OCI-LY1 (cell line): ENCODE measurements at regions not wholly inside any gene's neighbourhood (a gene's known extent, or its start where the extent isn't known, plus 50 kb on each side); places are given as distances from the start of the nearest gene placed in this dataset.

Experiments
- H2AFZ ChIP-seq: fragments of 200-600 bp; sonication (generic), shearing (Covaris generic); 2 replicates; pipeline ENCODE4 v1.6.0; 2014; ENCODE audit warnings: antibody characterized with exemption, mild to moderate bottlenecking, low read length
- H3F3A ChIP-seq: fragments of 200-600 bp; sonication (generic), shearing (Covaris generic); 2 replicates; pipeline ENCODE4 v1.6.0; 2014; ENCODE audit warnings: mild to moderate bottlenecking, antibody characterized with exemption, low read length, moderate library complexity; ENCODE audit not compliant: insufficient read depth
- H3K27ac ChIP-seq: fragments of 200-600 bp; sonication (generic); 2 replicates; pipeline ENCODE4 v1.5.1; 2014; ENCODE audit warnings: low read length, mixed run types, mild to moderate bottlenecking, low read depth; ENCODE audit not compliant: poor library complexity, severe bottlenecking
- H3K27me3 ChIP-seq: fragments of 200-600 bp; sonication (generic); 2 replicates; pipeline ENCODE4 v1.6.0; 2014; ENCODE audit warnings: antibody characterized with exemption, mild to moderate bottlenecking, low read length, moderate library complexity; ENCODE audit not compliant: insufficient read depth
- H3K36me3 ChIP-seq: fragments of 200-600 bp; sonication (generic); 2 replicates; pipeline ENCODE4 v1.6.1; 2014; ENCODE audit warnings: mild to moderate bottlenecking, antibody characterized with exemption, low read length, moderate library complexity, mixed read lengths; ENCODE audit not compliant: insufficient read depth
- H3K4me1 ChIP-seq: fragments of 200-600 bp; sonication (generic); 2 replicates; pipeline ENCODE4 v1.5.1; 2014; ENCODE audit warnings: mild to moderate bottlenecking, low read length, moderate library complexity; ENCODE audit not compliant: insufficient read depth, severe bottlenecking
- H3K4me2 ChIP-seq: fragments of 200-600 bp; sonication (generic), shearing (Covaris generic); 2 replicates; pipeline ENCODE4 v1.6.1; 2014; ENCODE audit warnings: low read length
- H3K4me3 ChIP-seq: fragments of 200-600 bp; sonication (generic); 2 replicates; pipeline ENCODE4 v1.5.1; 2014; ENCODE audit warnings: low read length, low read depth, mild to moderate bottlenecking, mixed read lengths; ENCODE audit not compliant: poor library complexity, severe bottlenecking
- H3K79me2 ChIP-seq: fragments of 200-600 bp; shearing (Covaris generic); 2 replicates; pipeline ENCODE4 v1.6.1; 2016; ENCODE audit warnings: mixed run types, low read length, mixed read lengths; ENCODE audit not compliant: insufficient read depth
- H3K9ac ChIP-seq: fragments of 200-600 bp; sonication (generic), shearing (Covaris generic); 2 replicates; pipeline ENCODE4 v1.6.1; 2014; ENCODE audit warnings: mild to moderate bottlenecking, low read length, mixed read lengths
- H3K9me2 ChIP-seq: fragments of 200-600 bp; sonication (generic), shearing (Covaris generic); 2 replicates; pipeline ENCODE4 v1.6.1; 2014; ENCODE audit warnings: low read depth, mild to moderate bottlenecking, low read length, mixed read lengths
- H3K9me3 ChIP-seq: fragments of 200-600 bp; shearing (Covaris generic); 2 replicates; pipeline ENCODE4 v1.6.1; 2014; ENCODE audit warnings: low read length, mixed read lengths
- H4K20me1 ChIP-seq: fragments of 200-600 bp; sonication (generic), shearing (Covaris generic); 2 replicates; pipeline ENCODE4 v1.6.0; 2016; ENCODE audit warnings: mild to moderate bottlenecking, low read length; ENCODE audit not compliant: insufficient read depth
- EZH2 ChIP-seq: fragments of 200-600 bp; sonication (generic), shearing (Covaris generic); IDR thresholded peaks from 2 replicates; pipeline ENCODE4 v1.8.0; 2017; ENCODE audit warnings: borderline replicate concordance, mixed run types, mild to moderate bottlenecking, antibody characterized with exemption, low read length, moderate library complexity, mixed read lengths
- TF ChIP-seq, protein P1 (sequence below): fragments of 200-600 bp; sonication (generic), shearing (Covaris generic); IDR thresholded peaks from 2 replicates; pipeline ENCODE4 v1.5.1; 2017; ENCODE audit warnings: mild to moderate bottlenecking, antibody characterized with exemption, low read length, moderate library complexity, mixed read lengths

DNA sequence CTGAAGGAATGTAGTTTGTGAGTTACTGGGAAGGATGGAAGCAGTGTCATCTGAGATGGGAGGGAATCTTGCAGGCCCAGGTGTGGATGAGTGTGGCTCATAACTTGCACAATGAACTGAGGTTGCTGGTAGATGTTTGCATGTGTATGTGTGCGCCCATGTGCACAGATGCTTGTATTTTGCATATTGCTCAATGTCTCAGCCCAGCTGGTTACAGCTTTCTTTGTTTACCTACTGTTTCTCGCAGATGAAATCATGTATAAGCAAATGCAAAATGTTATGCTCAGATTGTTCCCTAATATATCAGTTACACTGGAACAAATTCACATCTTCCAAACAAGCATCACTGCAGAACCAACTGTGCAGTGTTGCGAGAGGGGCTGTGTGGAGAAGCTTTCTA is 452.2 kb upstream of the EEF2KMT start:
- no peaks in the 10 kb centered on the region for H3K27me3 ChIP-seq
- no peak overlapping the region for H3K4me2 ChIP-seq
- no peak overlapping the region for H2AFZ ChIP-seq
- TF ChIP-seq, protein P1, sequence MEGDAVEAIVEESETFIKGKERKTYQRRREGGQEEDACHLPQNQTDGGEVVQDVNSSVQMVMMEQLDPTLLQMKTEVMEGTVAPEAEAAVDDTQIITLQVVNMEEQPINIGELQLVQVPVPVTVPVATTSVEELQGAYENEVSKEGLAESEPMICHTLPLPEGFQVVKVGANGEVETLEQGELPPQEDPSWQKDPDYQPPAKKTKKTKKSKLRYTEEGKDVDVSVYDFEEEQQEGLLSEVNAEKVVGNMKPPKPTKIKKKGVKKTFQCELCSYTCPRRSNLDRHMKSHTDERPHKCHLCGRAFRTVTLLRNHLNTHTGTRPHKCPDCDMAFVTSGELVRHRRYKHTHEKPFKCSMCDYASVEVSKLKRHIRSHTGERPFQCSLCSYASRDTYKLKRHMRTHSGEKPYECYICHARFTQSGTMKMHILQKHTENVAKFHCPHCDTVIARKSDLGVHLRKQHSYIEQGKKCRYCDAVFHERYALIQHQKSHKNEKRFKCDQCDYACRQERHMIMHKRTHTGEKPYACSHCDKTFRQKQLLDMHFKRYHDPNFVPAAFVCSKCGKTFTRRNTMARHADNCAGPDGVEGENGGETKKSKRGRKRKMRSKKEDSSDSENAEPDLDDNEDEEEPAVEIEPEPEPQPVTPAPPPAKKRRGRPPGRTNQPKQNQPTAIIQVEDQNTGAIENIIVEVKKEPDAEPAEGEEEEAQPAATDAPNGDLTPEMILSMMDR: no peak
- TF ChIP-seq EZH2: no peak
- no peak overlapping the region for H3K4me3 ChIP-seq
- H3K36me3 ChIP-seq: no peaks in the 10 kb centered on the region
- H3K4me1 ChIP-seq: no peaks in the 10 kb centered on the region
- no peaks in the 10 kb centered on the region for H3K9me3 ChIP-seq
- no peaks in the 10 kb centered on the region for H4K20me1 ChIP-seq
- no peaks in the 10 kb centered on the region for H3F3A ChIP-seq
- H3K9me2 ChIP-seq: no peaks in the 10 kb centered on the region
- H3K27ac ChIP-seq: no peak overlapping the region
- no peak overlapping the region for H3K9ac ChIP-seq
- no peaks in the 10 kb centered on the region for H3K79me2 ChIP-seq

DNA sequence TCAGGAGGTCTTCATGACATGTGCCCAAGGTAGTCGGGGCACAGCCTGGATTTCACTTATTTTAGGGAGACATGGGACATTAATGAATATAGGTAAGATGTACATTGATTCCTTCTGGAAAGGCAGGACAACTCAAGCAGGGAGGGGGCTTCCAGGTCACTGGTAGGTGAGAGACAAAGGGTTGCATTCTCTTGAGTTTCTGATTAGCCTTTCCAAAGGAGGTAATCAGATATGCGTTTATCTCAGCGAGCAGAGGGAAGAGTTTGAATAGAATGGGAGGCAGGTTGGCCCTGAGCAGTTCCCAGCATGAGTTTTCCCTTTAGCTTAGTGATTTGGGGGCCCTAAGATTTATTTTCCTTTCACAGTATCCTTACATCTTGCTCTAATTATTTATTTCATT is 443.8 kb upstream of the EEF2KMT start:
- no peaks in the 10 kb centered on the region for H3K9me3 ChIP-seq
- no peak overlapping the region for H2AFZ ChIP-seq
- no peaks in the 10 kb centered on the region for H3K36me3 ChIP-seq
- H3K79me2 ChIP-seq: no peaks in the 10 kb centered on the region
- no peaks in the 10 kb centered on the region for H3K9me2 ChIP-seq
- no peak overlapping the region for H3K9ac ChIP-seq
- H3K4me3 ChIP-seq: no peak overlapping the region
- no peak overlapping the region for H3K27ac ChIP-seq
- H3K4me1 ChIP-seq: no peaks in the 10 kb centered on the region
- TF ChIP-seq EZH2: no peak
- TF ChIP-seq, protein P1: no peak
- no peak overlapping the region for H3K4me2 ChIP-seq
- H4K20me1 ChIP-seq: no peaks in the 10 kb centered on the region
- H3F3A ChIP-seq: no peaks in the 10 kb centered on the region
- no peaks in the 10 kb centered on the region for H3K27me3 ChIP-seq

DNA sequence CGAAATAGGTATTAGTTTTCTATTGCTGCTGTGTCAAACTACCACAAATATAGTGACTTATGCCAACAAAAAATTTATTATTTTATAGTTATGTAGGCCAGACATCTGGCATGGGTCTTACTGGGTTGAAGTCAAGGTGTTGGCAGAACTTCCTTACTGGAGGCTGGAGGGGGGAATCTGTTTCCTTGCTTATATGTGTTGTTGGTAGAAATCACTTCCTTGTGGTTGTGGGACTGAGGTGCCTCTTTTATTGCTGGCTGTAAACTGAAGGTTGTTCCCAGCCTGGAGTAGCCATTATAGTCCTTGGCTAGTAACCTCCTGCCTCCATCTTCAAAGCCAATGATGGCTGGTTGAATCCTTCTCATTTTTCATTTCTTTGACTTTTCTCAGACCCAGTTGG is 439.8 kb upstream of the EEF2KMT start:
- Histone ChIP-seq H3K4me3 (no peak overlapping the region), H4K20me1 (no peaks in the 10 kb centered on the region), H3K4me1 (no peaks in the 10 kb centered on the region), H3F3A (no peaks in the 10 kb centered on the region), H3K79me2 (no peaks in the 10 kb centered on the region), H3K4me2 (no peak overlapping the region), H2AFZ (no peak overlapping the region), H3K27me3 (no peaks in the 10 kb centered on the region), H3K27ac (no peak overlapping the region), H3K9me2 (no peaks in the 10 kb centered on the region), H3K9me3 (no peaks in the 10 kb centered on the region), H3K9ac (no peak overlapping the region), H3K36me3 (no peaks in the 10 kb centered on the region)
- TF ChIP-seq EZH2: no peak
- TF ChIP-seq, protein P1: no peak
